ENCODE measurements at regions not wholly inside any gene's neighbourhood (a gene's known extent, or its start where the extent isn't known, plus 50 kb on each side); places are given as distances from the start of the nearest gene placed in this dataset.

GRCh38 chr2:81903534-81903933 lies 1599.0 kb upstream of the LRRTM1 start:
- TF ChIP-seq, protein P1, sequence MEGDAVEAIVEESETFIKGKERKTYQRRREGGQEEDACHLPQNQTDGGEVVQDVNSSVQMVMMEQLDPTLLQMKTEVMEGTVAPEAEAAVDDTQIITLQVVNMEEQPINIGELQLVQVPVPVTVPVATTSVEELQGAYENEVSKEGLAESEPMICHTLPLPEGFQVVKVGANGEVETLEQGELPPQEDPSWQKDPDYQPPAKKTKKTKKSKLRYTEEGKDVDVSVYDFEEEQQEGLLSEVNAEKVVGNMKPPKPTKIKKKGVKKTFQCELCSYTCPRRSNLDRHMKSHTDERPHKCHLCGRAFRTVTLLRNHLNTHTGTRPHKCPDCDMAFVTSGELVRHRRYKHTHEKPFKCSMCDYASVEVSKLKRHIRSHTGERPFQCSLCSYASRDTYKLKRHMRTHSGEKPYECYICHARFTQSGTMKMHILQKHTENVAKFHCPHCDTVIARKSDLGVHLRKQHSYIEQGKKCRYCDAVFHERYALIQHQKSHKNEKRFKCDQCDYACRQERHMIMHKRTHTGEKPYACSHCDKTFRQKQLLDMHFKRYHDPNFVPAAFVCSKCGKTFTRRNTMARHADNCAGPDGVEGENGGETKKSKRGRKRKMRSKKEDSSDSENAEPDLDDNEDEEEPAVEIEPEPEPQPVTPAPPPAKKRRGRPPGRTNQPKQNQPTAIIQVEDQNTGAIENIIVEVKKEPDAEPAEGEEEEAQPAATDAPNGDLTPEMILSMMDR (IDR thresholded peaks at IDR 0.05 in 2 of 3, conservative IDR thresholded peaks at IDR 0.05 in 1 of 3; ENCODE audit: insufficient read depth in 2 of 3, low read depth in 1 of 3, low read length in 3 of 3): no peak
- no peak for TF ChIP-seq BHLHE40 (IDR thresholded peaks at IDR 0.05; ENCODE audit: low read length)
- no peak for TF ChIP-seq ZBTB43 (CRISPR knock-in tag; IDR thresholded peaks at IDR 0.05)
- TF ChIP-seq NFATC3 (IDR thresholded peaks at IDR 0.05): no peak
- no peak for TF ChIP-seq FOS (IDR thresholded peaks at IDR 0.05; ENCODE audit: extremely low read depth, insufficient read length)
- no peak for TF ChIP-seq DNMT1 (IDR thresholded peaks at IDR 0.05)
- TF ChIP-seq, protein P2, sequence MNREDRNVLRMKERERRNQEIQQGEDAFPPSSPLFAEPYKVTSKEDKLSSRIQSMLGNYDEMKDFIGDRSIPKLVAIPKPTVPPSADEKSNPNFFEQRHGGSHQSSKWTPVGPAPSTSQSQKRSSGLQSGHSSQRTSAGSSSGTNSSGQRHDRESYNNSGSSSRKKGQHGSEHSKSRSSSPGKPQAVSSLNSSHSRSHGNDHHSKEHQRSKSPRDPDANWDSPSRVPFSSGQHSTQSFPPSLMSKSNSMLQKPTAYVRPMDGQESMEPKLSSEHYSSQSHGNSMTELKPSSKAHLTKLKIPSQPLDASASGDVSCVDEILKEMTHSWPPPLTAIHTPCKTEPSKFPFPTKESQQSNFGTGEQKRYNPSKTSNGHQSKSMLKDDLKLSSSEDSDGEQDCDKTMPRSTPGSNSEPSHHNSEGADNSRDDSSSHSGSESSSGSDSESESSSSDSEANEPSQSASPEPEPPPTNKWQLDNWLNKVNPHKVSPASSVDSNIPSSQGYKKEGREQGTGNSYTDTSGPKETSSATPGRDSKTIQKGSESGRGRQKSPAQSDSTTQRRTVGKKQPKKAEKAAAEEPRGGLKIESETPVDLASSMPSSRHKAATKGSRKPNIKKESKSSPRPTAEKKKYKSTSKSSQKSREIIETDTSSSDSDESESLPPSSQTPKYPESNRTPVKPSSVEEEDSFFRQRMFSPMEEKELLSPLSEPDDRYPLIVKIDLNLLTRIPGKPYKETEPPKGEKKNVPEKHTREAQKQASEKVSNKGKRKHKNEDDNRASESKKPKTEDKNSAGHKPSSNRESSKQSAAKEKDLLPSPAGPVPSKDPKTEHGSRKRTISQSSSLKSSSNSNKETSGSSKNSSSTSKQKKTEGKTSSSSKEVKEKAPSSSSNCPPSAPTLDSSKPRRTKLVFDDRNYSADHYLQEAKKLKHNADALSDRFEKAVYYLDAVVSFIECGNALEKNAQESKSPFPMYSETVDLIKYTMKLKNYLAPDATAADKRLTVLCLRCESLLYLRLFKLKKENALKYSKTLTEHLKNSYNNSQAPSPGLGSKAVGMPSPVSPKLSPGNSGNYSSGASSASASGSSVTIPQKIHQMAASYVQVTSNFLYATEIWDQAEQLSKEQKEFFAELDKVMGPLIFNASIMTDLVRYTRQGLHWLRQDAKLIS (CRISPR knock-in tag; IDR thresholded peaks at IDR 0.05): no peak
- TF ChIP-seq ZSCAN29 (IDR thresholded peaks at IDR 0.05): no peak
- no peak for TF ChIP-seq STAT5B (CRISPR knock-in tag; IDR thresholded peaks at IDR 0.05)
- TF ChIP-seq, protein P3, sequence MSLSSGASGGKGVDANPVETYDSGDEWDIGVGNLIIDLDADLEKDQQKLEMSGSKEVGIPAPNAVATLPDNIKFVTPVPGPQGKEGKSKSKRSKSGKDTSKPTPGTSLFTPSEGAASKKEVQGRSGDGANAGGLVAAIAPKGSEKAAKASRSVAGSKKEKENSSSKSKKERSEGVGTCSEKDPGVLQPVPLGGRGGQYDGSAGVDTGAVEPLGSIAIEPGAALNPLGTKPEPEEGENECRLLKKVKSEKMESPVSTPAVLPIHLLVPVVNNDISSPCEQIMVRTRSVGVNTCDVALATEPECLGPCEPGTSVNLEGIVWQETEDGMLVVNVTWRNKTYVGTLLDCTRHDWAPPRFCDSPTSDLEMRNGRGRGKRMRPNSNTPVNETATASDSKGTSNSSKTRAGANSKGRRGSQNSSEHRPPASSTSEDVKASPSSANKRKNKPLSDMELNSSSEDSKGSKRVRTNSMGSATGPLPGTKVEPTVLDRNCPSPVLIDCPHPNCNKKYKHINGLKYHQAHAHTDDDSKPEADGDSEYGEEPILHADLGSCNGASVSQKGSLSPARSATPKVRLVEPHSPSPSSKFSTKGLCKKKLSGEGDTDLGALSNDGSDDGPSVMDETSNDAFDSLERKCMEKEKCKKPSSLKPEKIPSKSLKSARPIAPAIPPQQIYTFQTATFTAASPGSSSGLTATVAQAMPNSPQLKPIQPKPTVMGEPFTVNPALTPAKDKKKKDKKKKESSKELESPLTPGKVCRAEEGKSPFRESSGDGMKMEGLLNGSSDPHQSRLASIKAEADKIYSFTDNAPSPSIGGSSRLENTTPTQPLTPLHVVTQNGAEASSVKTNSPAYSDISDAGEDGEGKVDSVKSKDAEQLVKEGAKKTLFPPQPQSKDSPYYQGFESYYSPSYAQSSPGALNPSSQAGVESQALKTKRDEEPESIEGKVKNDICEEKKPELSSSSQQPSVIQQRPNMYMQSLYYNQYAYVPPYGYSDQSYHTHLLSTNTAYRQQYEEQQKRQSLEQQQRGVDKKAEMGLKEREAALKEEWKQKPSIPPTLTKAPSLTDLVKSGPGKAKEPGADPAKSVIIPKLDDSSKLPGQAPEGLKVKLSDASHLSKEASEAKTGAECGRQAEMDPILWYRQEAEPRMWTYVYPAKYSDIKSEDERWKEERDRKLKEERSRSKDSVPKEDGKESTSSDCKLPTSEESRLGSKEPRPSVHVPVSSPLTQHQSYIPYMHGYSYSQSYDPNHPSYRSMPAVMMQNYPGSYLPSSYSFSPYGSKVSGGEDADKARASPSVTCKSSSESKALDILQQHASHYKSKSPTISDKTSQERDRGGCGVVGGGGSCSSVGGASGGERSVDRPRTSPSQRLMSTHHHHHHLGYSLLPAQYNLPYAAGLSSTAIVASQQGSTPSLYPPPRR (CRISPR knock-in tag; IDR thresholded peaks at IDR 0.05; ENCODE audit: borderline replicate concordance): no peak
- TF ChIP-seq ZBTB26 (CRISPR knock-in tag; IDR thresholded peaks at IDR 0.05): no peak
- no peak for TF ChIP-seq NCOR1 (IDR thresholded peaks at IDR 0.05)
